Neural cell (in vitro differentiated cells): ENCODE measurements at regions not wholly inside any gene's neighbourhood (a gene's known extent, or its start where the extent isn't known, plus 50 kb on each side); places are given as distances from the start of the nearest gene placed in this dataset.

Experiments
- H2AFZ ChIP-seq: fragments of 200-600, 300-800 bp; sonication (generic), shearing (Covaris generic); 2 replicates; pipeline ENCODE4 v1.6.0; 2014; ENCODE audit warnings: low read depth, mild to moderate bottlenecking, antibody characterized with exemption, low read length, moderate library complexity
- H3F3A ChIP-seq: fragments of 200-600 bp; shearing (Covaris generic); 2 replicates; pipeline ENCODE4 v1.6.1; 2016; ENCODE audit warnings: mild to moderate bottlenecking, moderate library complexity, mixed read lengths, antibody characterized with exemption, low read length; ENCODE audit not compliant: insufficient read depth, poor library complexity, severe bottlenecking
- H3K27ac ChIP-seq: fragments of 200-600, 300-800 bp; sonication (generic), shearing (Covaris generic); 2 replicates; pipeline ENCODE4 v1.5.1; 2014; ENCODE audit warnings: mild to moderate bottlenecking, low read length, moderate library complexity
- H3K27me3 ChIP-seq: fragments of 300-800, 200-600 bp; sonication (generic), shearing (Covaris generic); 2 replicates; pipeline ENCODE4 v1.6.0; 2014; ENCODE audit warnings: mild to moderate bottlenecking, low read depth, low read length, moderate library complexity; ENCODE audit not compliant: insufficient read depth
- H3K36me3 ChIP-seq: fragments of 300-800, 200-600 bp; sonication (generic), shearing (Covaris generic); 2 replicates; pipeline ENCODE4 v1.5.1; 2014; ENCODE audit warnings: mild to moderate bottlenecking, antibody characterized with exemption, low read length, moderate library complexity; ENCODE audit not compliant: insufficient read depth
- H3K4me2 ChIP-seq: fragments of 300-800, 200-600 bp; sonication (generic), shearing (Covaris generic); 2 replicates; pipeline ENCODE4 v1.6.0; 2014; ENCODE audit warnings: mild to moderate bottlenecking, low read length
- H3K4me3 ChIP-seq: fragments of 300-800, 200-600 bp; sonication (generic), shearing (Covaris generic); 2 replicates; pipeline ENCODE4 v1.5.1; 2014; ENCODE audit warnings: mild to moderate bottlenecking, low read length, moderate library complexity
- H3K79me2 ChIP-seq: fragments of 200-600 bp; shearing (Covaris generic); replicated peaks from 2 replicates; pipeline ENCODE4 v1.6.0; 2014; ENCODE audit warnings: mild to moderate bottlenecking, low read length, moderate library complexity; ENCODE audit not compliant: insufficient read depth
- H3K9ac ChIP-seq: fragments of 300-800, 200-600 bp; sonication (generic), shearing (Covaris generic); 2 replicates; pipeline ENCODE4 v1.6.1; 2016; ENCODE audit warnings: mild to moderate bottlenecking, low read length, mixed read lengths
- H3K9me2 ChIP-seq: fragments of 200-600 bp; shearing (Covaris generic); 2 replicates; pipeline ENCODE4 v1.6.1; 2016; ENCODE audit warnings: mild to moderate bottlenecking, low read length, mixed read lengths; ENCODE audit not compliant: insufficient read depth
- H3K9me3 ChIP-seq: fragments of 200-600, 300-800 bp; sonication (generic), shearing (Covaris generic); 2 replicates; pipeline ENCODE4 v1.6.1; 2016; ENCODE audit warnings: mild to moderate bottlenecking, mixed run types, low read length, moderate library complexity, mixed read lengths
- H4K20me1 ChIP-seq: fragments of 200-600 bp; shearing (Covaris generic); 2 replicates; pipeline ENCODE4 v1.6.1; 2016; ENCODE audit warnings: mild to moderate bottlenecking, mixed run types; ENCODE audit not compliant: insufficient read depth
- EP300 ChIP-seq: fragments of 450-650 bp; conservative IDR thresholded peaks from 2 replicates; pipeline ENCODE4 v1.6.1; 2014; ENCODE audit warnings: antibody characterized with exemption, mild to moderate bottlenecking, moderate library complexity; ENCODE audit not compliant: poor library complexity, severe bottlenecking
- EZH2 ChIP-seq: fragments of 200-600, 300-800 bp; shearing (Covaris generic), sonication (generic); IDR thresholded peaks from 2 replicates; pipeline ENCODE4 v1.6.1; 2014; ENCODE audit warnings: antibody characterized with exemption, low read length, borderline replicate concordance, mild to moderate bottlenecking; ENCODE audit not compliant: insufficient read depth, poor library complexity, severe bottlenecking
- MXI1 ChIP-seq: fragments of 450-650 bp; conservative IDR thresholded peaks from 2 replicates; pipeline ENCODE4 v1.6.1; 2014; ENCODE audit warnings: antibody characterized with exemption, mild to moderate bottlenecking; ENCODE audit not compliant: poor library complexity, severe bottlenecking
- POLR2AphosphoS5 ChIP-seq: IDR thresholded peaks from 2 replicates; pipeline ENCODE4 v1.6.1; 2012
- RAD21 ChIP-seq: fragments of 450-650 bp; conservative IDR thresholded peaks from 2 replicates; pipeline ENCODE4 v1.6.1; 2014; ENCODE audit warnings: antibody characterized with exemption, mild to moderate bottlenecking, moderate library complexity
- SMC3 ChIP-seq: fragments of 450-650 bp; conservative IDR thresholded peaks from 2 replicates; pipeline ENCODE4 v1.6.1; 2014; ENCODE audit warnings: antibody characterized with exemption, mild to moderate bottlenecking, moderate library complexity; ENCODE audit not compliant: poor library complexity
- TAF1 ChIP-seq: IDR thresholded peaks from 2 replicates; pipeline ENCODE4 v1.6.1; 2012; ENCODE audit warnings: low read depth
- TF ChIP-seq, protein P1 (sequence below): fragments of 450-650 bp; IDR thresholded peaks from 2 replicates; pipeline ENCODE4 v1.5.1; 2014; ENCODE audit warnings: antibody characterized with exemption, mild to moderate bottlenecking, moderate library complexity; ENCODE audit not compliant: poor library complexity, severe bottlenecking
- TF ChIP-seq, protein P2 (sequence below): IDR thresholded peaks from 2 replicates; pipeline ENCODE4 v1.6.1; 2012; ENCODE audit warnings: borderline replicate concordance

DNA sequence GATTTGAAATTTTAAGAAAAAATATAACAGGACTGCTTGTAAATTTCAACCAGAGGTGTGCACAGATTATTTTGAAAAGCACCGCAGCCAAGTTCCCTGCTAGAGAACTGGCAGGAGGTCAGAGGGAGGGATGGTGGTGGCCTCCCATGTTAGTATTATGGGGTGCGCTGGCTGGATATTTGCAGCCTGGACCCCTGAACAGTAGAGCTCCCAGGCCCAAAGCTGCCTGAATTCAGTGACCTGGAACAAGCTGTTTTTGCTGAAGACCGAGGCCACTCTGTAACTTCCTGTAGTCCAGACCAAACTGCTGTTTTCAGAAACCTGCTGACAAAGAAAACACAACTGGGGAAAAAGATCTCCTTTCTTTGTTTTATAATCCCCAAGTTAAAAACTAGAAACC lies 314.3 kb downstream of the TNS1 start:
- no peak overlapping the region for H3K27ac ChIP-seq
- TF ChIP-seq EP300 (no peak), SMC3 (no peak), TAF1 (no peak)
- H3K27me3 ChIP-seq, result no peaks in the 10 kb centered on the region
- H3K36me3 ChIP-seq, result no peaks in the 10 kb centered on the region
- H3F3A ChIP-seq, result no peaks in the 10 kb centered on the region
- no peak overlapping the region for H3K4me3 ChIP-seq
- H3K9me3 ChIP-seq, result no peaks in the 10 kb centered on the region
- no peak overlapping the region for H2AFZ ChIP-seq
- no peak overlapping the region for H3K9ac ChIP-seq
- H4K20me1 ChIP-seq, result no peaks in the 10 kb centered on the region
- no peak overlapping the region for H3K4me2 ChIP-seq
- H3K79me2 ChIP-seq, result no peaks in the 10 kb centered on the region
- H3K9me2 ChIP-seq, result no peaks in the 10 kb centered on the region

DNA sequence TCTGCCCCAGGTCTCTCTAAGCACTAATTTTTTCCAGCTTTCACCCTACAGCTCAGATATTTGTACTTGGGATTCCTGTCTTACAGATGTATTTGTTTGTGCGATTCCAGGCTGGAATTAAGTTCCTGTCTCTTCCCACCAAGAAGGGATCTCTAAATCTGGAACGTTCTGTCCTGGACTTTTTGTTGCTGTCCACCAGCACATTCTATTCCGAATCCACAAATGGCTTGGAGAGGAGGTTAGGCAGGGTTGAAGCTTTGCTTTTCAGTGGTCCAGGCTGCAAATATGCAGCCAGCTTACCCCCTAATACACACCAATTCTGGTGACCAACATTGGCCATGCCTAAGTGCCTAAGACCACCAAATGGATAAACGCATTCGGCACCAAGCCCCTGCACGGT lies 315.0 kb downstream of the TNS1 start:
- Histone ChIP-seq H3K9me3 (no peaks in the 10 kb centered on the region), H3K4me2 (no peak overlapping the region), H3K27me3 (no peaks in the 10 kb centered on the region), H4K20me1 (no peaks in the 10 kb centered on the region), H3K9ac (no peak overlapping the region), H3K27ac (no peak overlapping the region), H3K9me2 (no peaks in the 10 kb centered on the region), H3K36me3 (no peaks in the 10 kb centered on the region), H3K4me3 (no peak overlapping the region), H2AFZ (no peak overlapping the region), H3K79me2 (no peaks in the 10 kb centered on the region), H3F3A (no peaks in the 10 kb centered on the region)
- TF ChIP-seq MXI1 (no peak), POLR2AphosphoS5 (no peak), EP300 (no peak), EZH2 (no peak), SMC3 (no peak), TAF1 (no peak), RAD21 (no peak)
- TF ChIP-seq, protein P1, sequence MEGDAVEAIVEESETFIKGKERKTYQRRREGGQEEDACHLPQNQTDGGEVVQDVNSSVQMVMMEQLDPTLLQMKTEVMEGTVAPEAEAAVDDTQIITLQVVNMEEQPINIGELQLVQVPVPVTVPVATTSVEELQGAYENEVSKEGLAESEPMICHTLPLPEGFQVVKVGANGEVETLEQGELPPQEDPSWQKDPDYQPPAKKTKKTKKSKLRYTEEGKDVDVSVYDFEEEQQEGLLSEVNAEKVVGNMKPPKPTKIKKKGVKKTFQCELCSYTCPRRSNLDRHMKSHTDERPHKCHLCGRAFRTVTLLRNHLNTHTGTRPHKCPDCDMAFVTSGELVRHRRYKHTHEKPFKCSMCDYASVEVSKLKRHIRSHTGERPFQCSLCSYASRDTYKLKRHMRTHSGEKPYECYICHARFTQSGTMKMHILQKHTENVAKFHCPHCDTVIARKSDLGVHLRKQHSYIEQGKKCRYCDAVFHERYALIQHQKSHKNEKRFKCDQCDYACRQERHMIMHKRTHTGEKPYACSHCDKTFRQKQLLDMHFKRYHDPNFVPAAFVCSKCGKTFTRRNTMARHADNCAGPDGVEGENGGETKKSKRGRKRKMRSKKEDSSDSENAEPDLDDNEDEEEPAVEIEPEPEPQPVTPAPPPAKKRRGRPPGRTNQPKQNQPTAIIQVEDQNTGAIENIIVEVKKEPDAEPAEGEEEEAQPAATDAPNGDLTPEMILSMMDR, result no peak
- TF ChIP-seq, protein P2, sequence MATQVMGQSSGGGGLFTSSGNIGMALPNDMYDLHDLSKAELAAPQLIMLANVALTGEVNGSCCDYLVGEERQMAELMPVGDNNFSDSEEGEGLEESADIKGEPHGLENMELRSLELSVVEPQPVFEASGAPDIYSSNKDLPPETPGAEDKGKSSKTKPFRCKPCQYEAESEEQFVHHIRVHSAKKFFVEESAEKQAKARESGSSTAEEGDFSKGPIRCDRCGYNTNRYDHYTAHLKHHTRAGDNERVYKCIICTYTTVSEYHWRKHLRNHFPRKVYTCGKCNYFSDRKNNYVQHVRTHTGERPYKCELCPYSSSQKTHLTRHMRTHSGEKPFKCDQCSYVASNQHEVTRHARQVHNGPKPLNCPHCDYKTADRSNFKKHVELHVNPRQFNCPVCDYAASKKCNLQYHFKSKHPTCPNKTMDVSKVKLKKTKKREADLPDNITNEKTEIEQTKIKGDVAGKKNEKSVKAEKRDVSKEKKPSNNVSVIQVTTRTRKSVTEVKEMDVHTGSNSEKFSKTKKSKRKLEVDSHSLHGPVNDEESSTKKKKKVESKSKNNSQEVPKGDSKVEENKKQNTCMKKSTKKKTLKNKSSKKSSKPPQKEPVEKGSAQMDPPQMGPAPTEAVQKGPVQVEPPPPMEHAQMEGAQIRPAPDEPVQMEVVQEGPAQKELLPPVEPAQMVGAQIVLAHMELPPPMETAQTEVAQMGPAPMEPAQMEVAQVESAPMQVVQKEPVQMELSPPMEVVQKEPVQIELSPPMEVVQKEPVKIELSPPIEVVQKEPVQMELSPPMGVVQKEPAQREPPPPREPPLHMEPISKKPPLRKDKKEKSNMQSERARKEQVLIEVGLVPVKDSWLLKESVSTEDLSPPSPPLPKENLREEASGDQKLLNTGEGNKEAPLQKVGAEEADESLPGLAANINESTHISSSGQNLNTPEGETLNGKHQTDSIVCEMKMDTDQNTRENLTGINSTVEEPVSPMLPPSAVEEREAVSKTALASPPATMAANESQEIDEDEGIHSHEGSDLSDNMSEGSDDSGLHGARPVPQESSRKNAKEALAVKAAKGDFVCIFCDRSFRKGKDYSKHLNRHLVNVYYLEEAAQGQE, result no peak

DNA sequence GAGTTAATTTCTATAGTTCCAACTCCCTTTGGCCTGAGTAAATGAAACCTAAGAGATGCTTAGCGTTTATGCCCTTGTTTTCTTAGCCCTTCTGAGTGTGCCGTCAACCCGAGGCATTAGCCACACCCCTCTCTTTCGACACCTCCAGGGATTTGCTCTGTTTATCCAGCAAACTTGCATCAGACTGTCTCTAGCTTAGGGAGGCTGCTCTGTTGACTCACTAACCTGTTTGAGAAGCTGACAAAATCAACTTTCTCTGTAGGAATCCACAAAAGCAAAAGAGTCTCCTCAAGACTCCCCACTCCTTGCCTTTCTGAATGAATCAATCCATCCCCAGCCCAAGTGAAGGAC lies 317.6 kb downstream of the TNS1 start:
- Histone ChIP-seq H3K36me3 (no peaks in the 10 kb centered on the region), H3K9ac (no peak overlapping the region), H3K9me3 (no peaks in the 10 kb centered on the region), H3K79me2 (no peaks in the 10 kb centered on the region), H3F3A (no peaks in the 10 kb centered on the region), H3K9me2 (no peaks in the 10 kb centered on the region), H3K4me2 (no peak overlapping the region), H3K27ac (no peak overlapping the region), H2AFZ (no peak overlapping the region), H4K20me1 (no peaks in the 10 kb centered on the region), H3K27me3 (no peaks in the 10 kb centered on the region), H3K4me3 (no peak overlapping the region)
- TF ChIP-seq POLR2AphosphoS5 (no peak), EP300 (no peak)
- TF ChIP-seq, protein P2, result no peak
- TF ChIP-seq, protein P1, result no peak
